Right kidney (tissue), 1 donor: ENCODE measurements at regions not wholly inside any gene's neighbourhood (a gene's known extent, or its start where the extent isn't known, plus 50 kb on each side); places are given as distances from the start of the nearest gene placed in this dataset.
A peak's percentile ranks its signal among the peaks of the same experiment; 100 is the strongest.
"Not testable (repeated sequence)": the region's sequence is repeated elsewhere in the genome, so short reads cannot be mapped to it uniquely, and the experiment has no call there.

Source experiments
- DNase-seq: peaks from one replicate; pipeline ENCODE4 v3.0.0-alpha.2; 2016

DNA sequence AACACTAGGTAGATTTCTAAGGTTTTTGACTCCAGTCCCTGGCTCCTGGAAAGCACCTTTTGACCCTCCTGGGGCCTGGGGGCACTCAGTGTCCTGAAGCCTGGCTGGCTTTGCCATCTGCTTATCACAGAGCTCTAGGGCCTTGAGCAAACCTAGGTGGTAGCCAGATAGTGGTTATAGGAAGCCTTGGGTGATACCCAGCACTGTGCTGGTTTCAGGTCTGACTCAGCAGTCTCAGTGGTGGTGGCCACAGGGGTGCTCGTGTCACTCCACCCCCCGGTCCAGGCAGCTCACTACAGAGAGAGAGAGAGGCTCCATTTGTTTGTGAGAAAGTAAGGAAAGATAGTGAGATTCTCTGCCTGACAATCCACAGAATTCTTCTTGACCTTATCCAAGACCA lies 195.8 kb upstream of the ZFP42 start:
- DNase-seq, result no peak

DNA sequence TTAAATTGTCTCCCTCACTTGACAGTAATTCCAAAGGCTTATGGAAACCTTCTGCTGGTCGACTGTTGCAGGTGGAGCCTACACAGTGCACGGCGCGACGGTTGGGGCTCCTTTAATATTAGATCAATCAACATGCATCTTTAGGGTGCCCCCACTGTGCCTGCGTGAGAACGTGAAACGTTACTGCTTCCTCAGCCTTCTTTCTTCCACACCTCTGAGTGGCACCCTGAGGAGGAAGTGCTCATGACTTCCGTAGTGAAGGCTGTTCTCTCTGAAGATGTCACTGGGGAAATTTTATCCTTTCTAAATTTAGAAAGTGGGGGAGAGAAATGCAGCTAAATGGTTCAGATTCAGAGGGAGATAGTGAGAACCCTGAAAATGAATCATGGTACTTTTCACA lies 184.0 kb upstream of the ZFP42 start:
- DNase-seq, result no peak

DNA sequence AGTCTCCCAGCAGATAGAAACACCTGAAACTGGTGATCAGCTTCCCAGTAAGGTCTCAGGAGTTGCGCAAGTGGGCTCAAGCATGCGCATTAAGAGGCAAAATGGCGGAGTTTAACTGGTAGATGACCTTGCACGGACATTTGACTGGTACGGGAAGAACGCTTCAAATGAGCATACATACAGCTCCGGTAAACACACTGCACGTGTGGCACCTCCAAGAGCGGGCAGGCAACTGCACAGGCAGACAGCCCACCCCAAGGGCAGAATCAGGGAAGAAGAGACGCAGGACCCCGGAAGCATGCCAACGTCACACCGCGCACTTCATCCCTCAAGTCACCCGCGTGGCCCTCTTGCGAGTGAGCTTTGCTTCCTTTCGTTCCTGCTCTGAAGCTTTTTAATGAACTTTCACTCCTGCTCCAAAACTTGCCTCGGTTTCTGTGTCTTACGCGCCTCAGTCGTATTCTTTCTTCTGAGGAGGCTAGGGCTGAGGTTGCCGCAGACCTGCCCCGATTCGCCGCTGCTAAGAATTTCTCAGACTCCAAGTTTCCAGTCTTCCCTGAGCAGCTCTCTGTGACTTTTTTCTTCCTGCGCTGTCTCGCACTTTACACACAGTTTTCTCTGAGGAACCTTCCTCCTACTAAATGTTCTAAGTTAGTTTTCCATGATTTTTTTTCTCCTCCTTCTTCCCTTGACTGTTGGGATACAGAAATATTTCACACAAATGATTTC lies 180.7 kb upstream of the ZFP42 start:
- DNase-seq, result peak; percentile 8

DNA sequence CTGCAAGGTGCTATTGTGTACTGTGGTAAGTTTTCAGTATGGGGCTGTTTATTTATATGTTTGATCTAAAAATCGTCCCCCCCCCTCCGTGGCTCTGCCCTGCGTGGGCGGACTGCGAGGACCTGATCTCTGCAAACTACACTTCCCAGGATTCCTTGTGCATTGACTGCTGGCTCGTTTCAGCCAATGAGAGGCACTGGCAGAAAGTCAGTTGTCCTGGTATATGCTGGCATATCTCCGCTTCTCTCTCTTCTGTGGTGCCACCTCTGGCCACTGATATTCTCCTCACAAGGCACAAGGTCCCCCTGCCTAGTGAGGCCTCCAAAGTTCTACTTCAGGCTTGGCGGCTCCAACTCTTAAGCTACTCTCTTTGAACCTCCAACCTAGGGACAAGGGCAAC lies 168.8 kb upstream of the ZFP42 start:
- DNase-seq, result no peak

DNA sequence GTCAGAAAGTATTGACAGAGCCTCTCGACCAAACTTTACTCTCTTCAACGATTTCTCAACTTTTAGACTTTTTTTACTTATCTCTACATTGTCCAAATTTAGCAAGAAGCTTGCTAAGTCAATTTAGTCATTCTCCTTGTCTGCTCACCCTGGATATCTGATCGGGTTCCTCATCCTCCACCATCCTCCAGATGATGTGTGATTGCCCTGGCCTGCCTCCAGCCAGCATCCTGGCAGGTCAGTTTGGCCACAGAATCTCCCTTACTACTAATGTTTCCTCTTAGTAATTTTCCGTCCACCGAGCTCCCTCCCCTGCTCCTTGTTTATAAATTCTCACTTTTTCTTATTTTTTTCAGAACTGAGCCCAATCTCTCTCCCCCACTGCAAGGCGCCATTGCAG lies 167.9 kb upstream of the ZFP42 start:
- no peak for DNase-seq

DNA sequence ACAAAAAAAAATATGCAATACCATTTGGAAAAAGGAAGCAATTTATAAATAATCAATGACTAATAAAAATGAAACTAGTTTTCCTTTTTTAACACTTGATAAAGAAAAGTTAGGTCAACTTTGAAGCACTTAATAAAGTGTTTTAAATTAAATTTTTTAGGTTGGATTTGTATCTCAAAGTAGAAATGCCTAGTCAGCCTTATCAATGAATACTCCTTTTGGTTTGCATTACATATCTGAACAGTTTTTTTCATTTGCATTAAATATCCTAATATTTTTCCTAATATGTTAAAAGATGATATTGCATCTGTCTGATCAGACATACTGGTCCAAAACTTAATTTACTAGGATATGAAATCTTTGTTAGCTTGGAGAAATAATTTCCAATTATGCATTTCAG lies 155.8 kb upstream of the ZFP42 start:
- no peak for DNase-seq

DNA sequence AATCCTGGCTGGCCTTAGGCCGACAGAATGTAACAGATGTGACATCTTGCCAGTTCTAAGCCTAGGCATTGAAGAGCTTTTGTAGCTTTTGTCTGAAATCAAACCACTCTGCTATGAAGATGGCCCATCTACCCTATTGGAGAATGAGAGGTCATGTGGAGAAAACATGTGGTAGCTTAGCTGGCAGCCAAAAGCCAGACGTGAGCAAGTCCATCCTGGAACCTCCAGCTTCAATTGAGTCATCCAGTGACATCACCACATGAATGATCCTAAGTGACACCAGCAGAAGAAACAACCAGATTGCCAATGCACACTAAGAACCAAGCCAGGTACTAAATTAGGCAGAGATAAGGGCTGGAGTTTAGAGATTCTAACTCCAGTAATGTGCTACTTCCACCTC lies 154.8 kb upstream of the ZFP42 start:
- DNase-seq, result no peak

DNA sequence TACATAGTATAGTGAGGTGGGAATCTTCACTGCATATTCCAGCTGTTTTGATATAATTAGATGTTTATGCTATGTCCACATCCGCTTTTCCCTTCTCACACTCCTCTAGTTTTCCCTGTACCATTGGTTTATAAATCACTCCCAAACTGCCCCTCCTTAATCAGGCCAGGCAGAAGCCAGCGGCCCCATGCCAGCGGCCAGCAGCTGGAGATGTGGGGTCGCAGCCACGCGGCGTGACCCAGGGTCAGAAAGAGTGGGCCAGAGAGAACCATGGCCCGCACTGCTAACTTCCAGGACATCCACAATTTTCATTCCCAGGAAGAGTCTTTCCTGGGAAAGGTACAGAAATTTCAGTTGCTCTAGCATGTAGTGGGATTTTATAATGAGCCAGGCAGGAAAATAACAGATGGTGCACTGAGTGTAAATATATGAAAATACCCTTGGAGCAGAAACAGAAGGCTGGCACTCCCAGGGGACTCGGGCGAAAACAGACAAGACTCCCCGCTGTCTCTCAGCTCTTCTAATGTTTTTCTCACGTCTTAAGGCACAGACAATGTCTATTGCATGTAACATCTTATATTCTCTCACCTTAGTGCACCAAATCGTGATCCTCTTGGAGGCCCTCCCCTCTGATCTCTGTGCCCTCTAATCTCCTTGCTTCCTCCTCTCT lies 145.9 kb upstream of the ZFP42 start:
- DNase-seq, result no peak

DNA sequence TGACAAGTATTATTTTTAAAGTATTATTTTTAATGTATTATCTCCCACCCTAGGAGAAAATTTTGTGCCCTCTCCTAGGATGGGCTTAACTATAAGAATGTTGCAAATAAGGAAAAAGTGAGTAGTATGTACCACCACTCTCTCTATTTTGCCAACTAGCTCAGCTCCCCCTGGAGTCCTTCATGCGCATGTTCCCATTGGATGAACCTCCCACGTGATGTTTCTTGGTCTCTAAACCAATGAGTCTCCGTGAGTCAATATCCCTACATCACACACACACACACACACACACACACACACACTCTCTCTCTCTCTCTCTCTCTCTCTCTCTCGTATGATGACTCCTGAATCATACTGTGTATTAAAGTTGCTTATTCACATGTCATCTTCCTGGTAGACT lies 129.7 kb upstream of the ZFP42 start:
- no peak for DNase-seq

DNA sequence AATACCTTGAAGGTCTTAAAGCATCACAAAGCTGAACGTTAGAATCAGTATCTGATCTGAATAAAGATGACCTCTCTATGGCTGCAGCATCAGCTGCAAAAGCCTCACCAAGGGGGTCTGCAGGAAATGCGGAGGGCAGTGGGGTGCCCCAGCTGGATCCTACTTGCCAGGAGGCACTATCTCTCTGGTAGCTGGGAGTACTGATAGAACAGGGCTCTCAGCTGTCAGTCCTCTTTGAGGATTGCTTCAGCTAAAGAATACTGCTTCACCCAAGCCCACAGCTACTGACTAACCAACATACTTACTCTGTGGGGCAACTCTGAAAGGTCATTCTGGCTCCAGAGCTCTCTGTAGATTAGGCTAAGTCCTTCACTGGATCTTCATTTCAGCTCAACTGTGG lies 112.5 kb upstream of the ZFP42 start:
- DNase-seq, result no peak

DNA sequence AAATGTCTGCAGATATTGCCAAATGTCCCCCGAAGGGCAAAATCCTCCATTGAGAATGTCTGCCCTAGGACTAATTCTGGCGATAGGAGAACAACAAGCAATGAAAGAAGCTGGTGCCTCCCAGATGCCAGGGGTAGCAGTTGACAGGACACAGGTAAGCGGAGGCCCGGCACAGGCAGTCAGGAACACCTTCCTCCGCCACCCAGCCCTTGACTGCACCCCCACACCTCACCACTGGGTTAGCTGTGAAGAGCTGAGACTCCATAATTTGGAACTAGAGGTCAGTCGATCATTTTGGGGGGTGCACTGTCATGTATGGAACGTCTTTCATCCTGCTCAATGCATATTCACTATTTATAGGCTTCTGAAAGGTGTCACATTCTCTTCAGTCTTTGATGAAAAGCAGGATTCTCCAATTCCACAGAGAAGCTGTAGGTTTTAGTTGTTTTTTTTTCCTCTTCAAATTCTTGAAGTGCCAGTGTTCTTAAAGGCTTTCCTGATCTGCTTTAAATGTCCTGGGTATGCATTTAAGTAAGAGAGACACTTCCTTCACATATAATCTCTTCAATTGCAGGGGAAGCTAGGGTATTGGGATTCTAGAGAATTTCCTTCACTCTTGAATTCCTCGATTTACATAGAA lies 111.6 kb upstream of the ZFP42 start:
- DNase-seq, result no peak

DNA sequence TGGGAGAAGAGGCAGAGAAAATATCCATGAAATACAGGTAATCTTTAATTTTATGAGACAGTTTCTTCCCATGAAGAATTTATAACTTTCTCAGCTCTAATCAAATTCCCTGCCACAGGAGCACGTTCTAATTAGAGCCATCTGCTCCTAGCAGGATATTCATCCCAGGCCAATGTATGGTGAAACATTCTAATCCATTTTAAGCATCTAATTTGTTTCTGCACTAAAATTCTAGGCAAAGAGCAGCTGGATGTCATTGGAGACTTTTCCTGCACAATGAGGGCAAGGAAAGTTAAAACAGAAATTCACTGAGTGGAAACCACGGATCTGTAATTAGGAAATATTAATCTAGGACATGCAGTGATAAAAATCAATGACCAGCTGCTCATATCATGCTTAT lies 107.7 kb upstream of the ZFP42 start:
- no peak for DNase-seq

DNA sequence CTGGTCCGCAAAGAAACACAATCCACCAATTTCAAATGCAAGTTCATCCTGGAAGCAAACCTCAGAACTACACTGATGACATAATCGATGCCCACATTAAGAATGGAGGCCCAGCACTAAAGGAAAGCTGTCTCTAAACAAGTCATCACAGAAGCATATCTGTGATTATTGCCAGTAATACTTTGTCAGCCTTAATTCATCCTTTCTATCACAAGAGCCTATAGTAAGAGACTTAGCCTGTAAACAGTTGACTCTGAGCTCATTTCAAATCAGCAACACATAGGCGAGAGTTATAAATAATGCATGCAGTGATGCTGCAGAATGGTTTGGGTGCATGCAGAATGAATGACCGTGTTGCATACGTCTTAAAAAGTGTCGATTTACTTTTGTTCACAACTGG lies 105.9 kb upstream of the ZFP42 start:
- no peak for DNase-seq

DNA sequence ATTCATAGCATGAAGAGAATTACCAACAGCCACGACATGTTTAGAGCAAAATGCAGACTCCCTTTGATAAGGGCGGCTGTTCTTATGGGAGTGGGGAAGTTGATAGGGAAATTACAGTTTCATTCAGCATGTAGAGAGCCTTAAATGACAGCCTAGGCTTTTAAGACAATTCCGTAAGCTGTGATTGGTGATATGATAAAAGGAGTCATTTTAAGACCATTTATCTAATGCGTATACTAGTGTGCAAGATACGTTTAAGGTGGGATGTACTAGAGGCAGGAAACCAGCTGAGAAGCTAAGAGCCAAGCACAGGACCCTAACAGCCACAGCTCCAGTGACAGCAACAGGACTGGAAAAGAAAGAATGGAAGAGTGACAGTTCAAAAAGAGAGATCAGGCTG lies 102.2 kb upstream of the ZFP42 start:
- no peak for DNase-seq

DNA sequence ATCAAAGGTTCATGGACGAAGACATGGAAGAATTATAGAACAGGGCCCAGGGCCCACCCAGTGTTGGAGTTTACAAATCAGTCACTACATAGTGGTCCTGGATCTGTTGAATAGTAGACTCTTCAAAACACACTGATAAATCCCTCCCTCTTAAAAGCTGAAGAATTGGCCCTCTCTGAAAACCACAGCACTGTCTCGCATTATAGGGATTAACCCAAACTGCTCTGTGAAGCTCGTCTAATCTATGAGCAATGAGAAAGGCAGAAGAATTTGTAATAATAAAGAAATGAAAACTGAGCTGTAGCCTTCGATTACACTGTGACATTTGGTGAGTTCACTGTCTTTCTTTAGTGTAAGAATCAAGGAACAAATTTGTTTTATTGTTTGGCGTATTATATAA lies 92.5 kb upstream of the ZFP42 start:
- DNase-seq, result no peak

DNA sequence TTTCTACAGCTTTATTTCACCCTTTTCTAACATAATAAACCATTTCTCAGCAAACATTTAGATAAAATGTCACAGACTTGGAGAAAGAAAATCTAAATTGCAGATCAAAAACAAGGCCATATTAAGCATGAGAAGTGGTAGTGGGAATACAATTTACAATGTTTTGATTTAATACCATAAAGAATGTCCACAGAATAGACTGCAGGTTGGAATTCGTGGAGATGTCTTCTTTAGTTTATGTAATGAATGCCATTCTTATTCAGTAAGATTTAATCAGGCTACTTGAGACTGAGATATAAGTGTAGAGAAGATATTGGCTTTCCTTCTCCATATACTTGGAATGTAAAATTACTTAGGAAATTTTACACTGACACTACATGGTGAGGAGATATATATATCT lies 91.9 kb upstream of the ZFP42 start:
- no peak for DNase-seq

DNA sequence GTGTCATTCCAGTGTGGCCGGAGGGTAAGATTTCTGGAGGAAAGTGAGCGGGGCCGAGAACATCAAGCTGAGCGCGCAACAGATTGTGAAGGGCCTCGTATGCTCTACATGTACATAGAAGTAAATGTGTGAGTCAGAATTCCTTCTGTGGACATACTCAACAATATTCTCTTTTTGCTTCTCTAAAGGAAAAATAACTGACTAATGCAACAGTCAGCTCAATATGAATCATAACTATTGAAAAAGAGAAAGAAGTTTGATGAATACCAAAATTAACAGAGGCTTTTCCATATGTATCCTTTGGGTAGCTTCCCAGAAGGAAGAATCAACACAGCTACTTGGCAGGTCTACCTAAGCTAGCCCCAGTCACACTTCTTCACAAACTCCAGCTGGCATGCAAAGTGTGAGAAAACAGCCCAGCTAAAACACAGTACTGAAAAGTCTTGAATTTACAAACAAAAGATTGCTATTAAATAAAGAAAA lies 87.5 kb upstream of the ZFP42 start:
- DNase-seq, result no peak

DNA sequence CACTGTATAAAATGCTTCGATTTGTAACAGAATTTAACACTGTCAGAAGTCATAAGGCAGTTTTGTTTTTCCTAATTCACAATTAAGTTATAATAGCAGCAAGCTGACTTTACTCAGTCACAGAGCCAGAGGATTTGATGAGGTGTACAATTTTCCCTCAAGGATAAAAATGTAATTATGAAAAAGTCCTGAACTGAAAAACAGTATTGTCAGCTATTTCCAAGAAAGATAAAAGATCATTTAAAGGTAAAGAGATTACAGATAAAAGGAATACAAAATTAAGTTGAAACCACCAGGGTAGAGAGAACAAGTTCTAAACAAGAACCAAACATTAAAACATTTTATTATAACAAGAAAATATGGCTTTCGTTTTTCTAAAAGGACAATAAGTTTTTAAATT lies 86.8 kb upstream of the ZFP42 start:
- DNase-seq, result no peak

DNA sequence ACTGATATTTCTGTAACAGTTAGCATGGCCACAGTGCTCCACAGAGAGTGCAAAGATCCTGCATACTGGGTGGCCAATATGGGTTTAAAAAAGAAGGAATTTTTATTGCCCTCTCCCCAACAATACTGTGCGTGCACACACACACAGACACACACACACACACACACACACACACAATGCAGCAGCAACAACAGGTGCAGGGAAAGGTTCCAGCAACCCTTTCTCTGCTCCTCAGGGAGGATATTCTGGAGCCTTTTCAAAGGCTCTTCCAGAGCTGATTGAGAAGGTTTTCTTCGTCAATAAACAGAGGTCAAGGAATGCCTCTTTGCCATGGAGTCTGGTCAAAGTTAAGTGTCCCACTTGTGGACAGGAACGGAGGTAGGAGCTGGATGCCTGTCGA lies 84.8 kb upstream of the ZFP42 start:
- DNase-seq, result no peak

DNA sequence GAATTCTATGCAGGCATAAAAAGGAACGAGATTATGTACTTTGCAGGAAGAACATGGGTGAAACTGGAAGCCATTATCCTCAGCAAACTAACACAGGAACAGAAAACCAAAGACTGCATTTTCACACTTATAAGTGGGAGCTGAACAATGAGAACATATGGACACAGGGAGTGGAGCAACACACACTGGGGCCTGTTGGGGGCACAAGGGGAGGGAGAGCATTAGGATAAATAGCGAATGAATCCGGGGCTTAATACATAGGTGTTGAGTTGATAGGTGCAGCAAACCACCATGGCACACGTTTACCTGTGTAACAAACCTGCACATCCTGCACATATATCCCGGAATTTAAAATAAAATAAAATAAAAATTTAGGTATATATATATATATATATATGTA lies 80.2 kb upstream of the ZFP42 start:
- DNase-seq, result not testable (repeated sequence)

DNA sequence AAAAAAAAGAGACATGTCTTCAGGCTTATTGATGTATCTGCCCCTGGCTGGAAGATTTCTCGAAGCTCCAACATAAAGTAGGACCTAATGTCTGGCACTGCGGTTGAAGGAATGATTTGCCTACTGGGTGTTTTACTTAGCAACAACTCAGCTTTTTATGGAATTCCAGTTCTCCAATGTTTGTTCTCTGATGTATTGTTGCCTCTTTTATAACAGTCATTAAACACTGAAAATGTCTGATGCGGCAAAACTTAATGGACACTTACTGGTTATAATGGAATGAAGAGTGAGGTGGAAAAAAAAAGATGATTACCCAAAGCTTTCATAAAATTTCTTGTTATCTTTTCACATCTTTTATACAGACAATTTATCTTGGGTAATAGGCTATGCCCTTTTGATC lies 75.6 kb upstream of the ZFP42 start:
- DNase-seq, result no peak

DNA sequence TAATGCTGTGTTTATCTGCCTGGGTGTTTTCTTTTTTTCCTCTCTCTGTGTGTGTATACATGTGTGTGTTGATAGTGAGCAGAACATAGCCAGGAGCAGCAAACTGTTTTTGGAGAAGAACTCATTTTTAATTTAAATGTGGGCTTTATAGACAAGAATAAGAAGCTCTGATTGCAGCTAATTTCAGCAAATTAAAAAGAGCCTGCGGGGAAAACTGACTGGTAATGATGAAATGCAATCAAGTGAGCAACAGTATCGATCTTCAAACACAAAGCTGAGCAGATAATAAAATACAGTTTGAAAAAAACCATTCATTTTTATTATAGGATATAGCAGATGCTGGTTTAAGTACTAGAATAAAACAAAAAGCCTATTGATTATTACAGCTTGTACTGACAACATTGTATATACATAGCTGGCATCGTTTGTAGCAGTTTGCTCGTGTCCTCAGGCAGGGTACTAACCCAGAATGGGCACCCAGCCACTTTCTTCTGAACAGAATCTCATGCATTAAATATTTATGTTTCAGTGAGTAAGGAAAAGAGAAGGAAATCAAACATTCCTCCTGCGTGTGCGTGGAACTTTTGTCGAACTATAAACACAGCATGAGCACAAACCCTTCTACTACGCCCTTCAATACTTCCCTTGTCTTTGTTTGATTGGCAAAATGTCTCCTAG lies 73.5 kb upstream of the ZFP42 start:
- DNase-seq, result no peak

DNA sequence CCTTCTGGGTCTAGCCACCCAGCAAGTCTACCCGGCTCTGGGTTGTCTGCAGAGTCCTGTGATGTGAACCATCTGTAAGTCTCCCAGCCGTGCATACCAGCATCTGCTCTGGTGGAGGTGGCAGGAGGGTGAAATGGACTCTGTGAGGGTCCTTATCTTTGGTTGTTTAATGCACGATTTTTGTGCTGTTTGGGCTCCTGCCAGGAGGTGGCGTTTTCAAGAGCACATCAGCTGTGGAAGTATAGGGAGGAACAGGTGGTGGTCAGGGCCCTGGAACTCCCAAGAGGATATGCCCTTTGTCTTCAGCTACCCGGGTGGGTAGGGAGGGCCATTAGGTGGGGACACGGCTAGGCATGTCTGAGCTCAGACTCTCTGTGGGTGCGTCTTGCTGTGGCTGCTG lies 66.5 kb upstream of the ZFP42 start:
- DNase-seq, result no peak
